ENCODE measurements at regions not wholly inside any gene's neighbourhood (a gene's known extent, or its start where the extent isn't known, plus 50 kb on each side); places are given as distances from the start of the nearest gene placed in this dataset.
"Not testable (repeated sequence)": the region's sequence is repeated elsewhere in the genome, so short reads cannot be mapped to it uniquely, and the experiment has no call there.

DNA sequence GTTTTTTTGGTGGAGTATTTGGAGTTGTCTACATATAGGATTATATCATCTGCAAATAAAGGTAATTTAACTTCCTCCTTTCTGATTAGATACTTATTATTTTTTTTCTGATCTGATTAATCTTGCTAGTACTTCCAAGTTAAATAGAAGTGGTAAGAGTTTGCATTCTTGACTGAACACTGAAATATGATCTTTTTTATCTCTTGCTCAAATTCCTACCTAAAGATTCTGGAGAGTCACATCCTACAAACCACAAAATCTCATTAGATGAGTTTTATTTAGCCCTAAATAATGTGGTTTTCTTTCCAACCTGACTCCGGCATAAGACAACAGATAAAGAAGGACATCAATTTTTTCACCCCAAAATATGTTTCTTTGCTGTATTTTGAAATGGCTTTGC is 977.9 kb upstream of the GBE1 start:
- no peak for DNase-seq

DNA sequence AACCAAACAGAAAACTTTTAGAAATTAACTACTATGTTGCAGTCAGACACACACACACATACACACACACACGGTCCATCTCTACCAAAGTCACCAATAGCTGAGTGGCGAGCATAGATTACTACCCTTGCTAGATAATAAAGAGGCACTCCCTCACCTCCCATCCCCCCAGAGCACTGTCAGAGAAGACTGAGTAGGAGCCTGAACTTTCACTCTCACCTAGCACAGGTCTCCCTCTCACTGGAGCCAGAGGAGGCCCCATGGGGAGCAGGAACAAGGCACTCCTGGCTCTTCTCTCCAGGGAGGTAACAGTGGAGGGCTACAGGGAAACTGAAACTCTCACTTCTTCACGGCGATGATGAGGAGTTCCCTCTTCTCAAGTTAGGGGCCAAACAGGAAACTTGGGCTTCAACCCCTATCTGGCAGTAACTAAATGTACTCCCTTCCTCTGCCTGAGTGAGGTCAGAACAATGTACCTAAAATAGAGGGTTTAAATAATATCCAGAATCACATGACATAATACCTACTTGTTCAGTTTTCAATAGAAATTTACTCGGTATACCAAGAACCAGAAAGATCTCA is 975.3 kb upstream of the GBE1 start:
- DNase-seq = no peak

DNA sequence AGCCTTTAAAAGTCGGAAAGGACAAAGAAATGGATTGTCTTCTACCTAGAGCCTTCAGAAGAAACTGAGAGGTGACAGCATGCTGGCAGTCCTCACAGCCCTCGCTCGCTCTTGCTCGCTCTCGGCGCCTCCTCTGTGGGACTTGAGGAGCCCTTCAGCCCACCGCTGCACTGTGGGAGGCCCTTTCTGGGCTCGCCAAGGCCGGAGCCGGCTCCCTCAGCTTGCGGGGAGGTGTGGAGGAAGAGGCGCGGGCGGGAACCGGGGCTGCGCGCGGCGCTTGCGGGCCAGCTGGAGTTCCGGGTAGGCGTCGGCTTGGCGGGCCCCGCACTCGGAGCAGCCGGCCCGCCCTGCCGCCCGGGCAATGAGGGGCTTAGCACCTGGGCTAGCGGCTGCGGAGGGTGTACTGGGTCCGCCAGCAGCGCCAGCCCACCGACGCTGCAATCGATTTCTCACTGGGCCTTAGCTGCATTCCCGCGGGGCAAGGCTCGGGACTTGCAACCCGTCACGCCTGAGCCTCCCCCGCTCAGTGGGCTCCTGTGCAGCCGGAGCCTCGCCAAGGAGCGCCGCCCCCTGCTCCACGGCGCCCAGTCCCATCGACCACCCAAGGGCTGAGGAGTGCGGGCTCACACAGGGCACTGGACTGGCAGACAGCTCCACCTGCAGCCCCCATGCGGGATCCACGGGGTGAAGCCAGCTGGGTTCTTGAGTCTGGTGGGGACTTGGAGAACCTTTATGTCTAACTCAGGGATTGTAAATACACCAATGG is 953.8 kb upstream of the GBE1 start:
- DNase-seq = no peak

DNA sequence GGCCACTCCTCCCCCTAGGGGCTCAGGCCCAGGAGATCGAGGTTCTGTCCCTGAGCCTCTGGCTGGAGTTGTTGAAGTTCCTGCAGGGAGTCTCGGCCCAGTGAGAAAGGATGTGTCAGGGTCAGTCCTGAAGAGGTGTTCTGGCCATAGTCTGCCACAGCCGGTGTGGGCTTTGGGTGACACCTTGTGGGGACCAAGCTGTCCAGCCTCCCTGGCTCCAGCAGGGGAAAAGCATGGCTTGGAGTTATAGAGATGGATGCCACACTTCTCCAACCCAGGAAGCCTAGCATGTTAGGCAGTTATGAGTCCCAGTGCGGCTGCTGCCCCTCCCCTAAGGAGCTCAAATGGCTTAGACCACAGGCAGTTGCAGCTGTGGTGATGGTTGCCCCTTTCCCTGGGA is 945.6 kb upstream of the GBE1 start:
- DNase-seq = no peak

DNA sequence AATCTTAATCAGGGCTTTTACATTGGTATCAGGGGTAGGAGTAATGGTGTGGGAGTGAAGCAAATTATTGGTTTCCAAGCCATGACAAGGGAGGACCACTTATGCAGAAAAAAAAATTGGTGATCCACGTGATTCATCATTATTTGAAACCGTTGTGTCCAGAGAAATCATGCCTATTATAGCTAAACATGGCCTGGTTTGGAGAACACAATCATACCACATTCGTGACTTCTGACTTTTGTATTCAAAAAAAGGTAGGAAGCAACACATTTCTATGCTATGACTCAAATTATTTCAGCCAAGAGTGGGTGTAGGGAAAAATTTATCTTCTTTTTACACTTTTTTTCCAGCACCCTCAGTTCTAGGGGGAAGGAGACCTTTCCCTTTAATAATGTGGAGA is 924.3 kb upstream of the GBE1 start:
- no peak for DNase-seq

DNA sequence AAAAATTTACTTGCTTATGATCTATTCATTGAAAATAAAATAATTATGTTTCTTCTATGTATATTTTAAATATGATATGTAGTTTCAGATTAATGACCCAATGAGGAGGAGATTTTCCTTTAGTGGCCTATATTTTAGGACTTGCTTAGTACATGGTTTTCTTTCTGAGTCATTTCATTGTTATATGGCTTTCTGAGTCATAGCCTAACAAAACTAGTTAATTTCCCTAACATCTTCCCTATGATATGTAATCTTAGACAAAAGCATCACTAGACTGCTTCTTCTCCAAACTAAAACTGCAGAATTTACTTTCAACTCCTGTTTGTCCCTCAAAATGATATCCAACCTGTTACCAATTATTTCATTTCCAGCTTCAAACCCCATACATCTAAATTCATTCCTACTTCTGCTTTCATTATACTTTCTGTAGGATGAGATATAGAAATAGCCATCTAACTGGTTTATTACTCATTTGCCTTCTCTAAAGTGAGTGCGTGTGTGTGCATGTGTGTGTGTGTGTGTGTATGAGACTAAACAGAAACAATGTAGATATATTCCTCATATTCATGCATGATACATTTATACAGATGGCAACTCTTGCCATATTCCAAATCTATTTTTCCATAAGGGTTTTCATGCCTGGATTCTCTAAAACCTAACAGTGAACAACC is 915.0 kb upstream of the GBE1 start:
- DNase-seq = no peak

DNA sequence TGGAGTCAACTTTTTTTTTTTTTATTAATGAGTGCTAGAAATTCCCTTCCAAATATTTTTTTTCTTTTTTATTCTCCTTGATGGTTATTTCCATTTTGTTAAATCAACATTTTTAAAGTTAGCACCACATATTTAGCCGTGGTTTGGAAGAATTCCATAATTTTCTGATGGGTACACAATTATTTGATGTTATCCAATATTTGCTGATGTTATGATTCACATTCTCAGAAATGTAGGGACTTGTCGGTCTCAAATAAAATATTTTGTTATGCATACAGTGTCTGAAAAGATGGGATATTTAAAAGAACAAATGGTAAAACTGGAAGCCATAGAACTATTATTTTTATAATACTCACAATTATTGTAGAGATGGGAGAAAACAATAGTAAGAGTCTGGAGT is 911.5 kb upstream of the GBE1 start:
- no peak for DNase-seq

DNA sequence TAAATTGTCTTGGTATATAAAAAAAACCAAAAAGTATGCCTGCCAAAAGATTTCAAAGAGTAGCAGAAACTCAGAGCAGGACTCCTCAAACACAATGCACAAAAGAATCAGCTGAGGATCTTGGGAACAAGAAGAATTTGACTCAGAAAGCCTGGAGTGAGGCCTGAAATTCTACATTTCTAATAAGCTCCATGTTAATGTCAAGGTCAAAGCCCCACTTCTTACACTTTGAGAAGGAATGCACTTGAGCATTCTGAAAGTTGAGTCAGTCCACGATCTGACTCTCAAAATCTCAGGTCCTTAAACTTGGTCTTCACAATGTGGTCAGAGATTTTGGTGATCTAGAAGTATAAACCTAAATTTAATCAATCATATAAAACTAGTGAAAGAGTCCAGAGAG is 910.0 kb upstream of the GBE1 start:
- DNase-seq = no peak

DNA sequence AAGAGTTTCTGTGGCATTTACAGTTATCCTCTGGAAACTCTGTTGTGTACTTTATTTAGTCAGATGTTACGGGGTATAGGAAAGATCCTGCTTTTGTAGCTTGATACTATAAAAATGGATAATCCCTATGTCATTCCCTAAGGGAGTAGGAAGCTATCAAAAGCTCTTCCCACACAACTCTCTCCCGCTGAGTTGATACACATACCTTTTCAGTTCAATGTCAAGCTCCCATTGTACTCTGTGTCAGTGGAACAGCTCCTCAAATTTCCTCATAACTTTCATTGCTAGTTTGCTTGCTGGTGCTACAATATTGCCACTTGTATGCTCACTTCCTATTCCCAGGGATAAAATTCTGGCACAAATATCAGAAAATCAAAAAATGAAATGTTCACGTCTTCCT is 893.3 kb upstream of the GBE1 start:
- no peak for DNase-seq

DNA sequence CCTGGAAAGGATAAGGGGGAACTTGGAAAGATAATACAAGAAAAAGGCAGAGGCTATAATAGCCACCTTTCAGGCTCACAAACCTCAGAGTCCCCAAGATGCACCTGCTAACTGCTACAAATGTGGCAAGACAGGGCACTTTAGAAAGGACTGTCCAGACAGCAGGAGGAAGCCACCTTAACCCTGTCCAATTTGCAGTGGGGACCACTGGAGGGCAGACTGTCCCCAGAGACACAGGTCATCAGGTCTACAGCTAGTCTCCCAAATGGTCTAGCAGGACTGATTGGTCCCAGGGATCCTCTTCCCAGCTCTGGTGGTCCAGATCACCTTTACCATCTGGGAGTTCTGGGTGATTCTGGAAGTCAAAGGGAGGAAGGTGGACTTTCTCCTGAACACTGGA is 882.5 kb upstream of the GBE1 start:
- DNase-seq = no peak

DNA sequence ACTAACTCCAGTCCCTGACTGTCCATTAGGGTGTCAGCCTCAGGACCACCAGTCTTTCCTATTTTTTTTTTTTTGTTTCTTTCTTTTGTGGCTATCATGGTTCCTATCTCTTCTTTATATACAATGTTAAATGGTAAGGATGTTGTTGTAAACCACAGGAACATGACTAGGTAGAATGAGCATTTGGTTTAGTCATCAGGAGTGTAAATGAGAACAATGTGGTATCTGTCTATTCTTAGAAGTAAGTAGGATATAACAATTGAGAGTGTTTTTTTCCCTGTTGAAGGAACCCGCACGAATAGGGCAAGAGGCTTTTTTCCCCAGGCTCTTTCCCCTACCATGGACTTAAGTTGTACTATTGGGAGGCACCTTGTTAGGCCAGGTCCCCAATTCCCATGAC is 880.3 kb upstream of the GBE1 start:
- DNase-seq = no peak

DNA sequence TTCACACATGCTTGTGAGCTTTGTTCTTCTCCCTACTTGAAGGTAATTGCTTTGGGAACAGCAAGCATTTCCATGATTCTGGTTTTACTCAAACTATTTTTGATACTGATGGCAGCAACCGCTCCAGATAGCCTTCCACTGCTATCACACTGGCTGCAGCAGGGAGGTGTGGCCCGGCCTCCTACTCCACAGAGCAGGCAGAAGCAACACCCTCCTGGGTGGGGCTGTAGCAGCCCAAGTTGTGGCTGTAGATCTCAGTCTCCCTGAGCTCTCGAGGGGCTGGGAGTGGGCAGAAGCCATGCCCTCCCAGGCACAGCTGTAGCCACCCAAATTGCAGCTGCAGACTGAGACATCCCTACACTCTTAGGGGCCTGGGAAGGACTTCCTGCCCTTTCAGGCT is 878.8 kb upstream of the GBE1 start:
- DNase-seq = no peak

DNA sequence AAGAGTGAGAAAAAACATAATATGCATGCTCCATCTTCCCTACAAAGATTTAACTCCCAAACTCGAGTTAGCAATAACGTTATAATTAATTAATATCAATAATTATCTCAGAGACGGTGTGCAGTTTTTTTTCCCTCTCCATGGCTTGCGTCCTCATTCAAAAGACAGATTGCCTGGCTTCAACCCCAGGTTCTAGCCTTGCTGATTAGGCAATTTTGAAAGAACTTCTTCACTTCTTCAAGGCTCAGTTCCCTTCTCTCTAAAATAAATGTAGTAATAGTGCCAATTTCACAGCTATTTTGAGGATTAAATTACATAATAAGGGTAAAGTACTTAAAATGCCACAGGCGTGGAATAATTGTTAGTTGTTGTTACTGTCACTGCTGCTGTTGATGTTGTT is 876.1 kb upstream of the GBE1 start:
- no peak for DNase-seq

DNA sequence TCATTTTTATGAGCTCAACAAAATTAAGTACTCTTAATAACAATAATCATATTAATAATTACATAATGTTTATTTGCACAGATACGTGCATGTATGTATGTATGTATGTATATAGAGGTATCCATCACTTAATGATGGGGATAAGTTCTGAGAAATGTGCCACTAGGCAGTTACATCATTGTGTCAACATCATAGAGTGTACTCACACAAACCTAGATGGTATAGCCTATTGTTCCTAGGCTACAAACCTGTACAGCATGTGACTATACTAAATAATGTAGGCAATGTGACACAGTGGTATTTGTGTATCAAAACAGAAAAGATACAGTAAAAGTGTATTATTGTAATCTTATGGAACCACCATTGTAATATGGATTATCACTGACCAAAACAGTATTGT is 874.7 kb upstream of the GBE1 start:
- DNase-seq = no peak

DNA sequence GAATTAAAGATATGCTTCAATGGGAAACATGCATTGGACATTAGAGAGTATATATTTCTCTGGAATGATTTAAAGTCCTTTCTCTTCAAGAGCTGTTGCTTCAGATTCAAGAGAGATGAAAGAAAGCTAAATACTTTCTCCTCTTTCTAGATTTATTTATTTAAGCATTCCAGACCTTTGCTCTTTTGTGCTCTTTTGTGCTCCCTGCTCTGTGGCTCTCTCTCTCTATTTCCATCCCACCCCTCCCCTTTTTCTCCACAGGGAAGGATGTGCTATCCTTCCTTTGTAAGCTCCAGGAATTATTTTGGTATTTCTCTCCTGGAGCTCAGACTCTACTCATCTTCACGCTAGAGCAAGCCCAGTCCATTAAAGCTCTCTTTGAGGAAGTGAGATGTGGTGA is 871.9 kb upstream of the GBE1 start:
- DNase-seq = no peak

DNA sequence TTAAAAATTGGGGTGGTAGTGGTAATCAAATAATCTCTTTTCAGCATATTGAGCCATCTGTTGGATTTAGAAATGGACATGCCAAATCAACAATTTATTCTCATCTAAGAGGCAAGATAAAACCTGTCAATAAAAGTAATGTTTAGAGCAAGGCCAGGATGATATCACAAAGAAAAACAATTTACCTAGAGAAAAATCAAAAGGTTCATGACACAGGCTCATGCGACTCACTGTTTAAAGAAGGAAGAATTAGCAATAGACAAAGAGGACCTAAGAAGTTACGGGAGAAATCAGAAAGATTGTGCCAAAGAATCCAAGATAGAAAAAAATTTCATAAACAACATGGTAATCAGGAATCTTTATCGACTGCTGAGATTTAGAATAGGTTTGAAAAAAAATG is 868.5 kb upstream of the GBE1 start:
- no peak for DNase-seq

DNA sequence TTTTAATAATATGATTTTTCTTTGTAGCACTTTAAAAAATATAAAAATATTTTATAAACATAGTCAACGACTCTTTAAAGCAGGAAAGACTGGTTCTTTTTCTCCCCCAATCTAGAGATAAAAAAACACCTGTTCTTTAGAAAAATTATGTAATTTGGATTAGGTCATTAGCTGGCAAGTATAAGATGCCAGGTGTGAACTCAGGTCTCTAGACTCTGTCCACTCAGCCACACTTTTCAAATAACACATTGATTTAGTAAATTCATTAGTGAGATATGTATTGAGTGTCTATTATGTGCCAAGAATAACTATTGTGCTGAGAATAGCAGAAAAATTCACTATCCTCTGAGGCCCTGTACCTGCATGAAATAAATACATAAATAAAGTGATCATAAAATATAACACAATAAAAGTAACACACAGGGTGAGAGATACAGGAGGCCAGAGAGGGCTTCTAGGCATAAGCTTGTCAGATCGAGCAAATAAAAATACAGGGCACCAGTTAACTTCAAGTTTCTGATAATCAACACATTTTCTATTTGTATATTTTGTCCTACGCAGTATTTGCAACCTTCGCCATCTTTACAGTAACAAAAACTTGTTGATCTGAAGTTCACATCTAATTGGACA is 867.1 kb upstream of the GBE1 start:
- DNase-seq = no peak

DNA sequence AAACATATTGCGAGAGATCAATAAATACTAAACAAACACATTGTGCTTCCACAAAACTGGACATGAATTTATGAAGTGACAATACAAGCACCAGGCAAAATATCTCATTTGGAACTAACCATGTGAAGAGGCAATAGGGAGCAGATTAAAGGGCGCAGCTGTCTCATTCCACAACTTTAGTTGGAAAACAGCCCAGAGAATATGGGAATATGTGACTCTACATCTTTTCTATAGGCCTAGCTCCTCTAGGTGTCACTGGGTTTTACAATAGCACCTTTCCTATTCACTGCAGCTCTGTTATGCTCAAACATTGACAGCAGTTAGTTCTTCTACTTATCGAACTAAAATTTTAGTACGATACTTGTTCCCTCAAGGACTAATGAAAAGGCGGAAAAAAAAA is 866.3 kb upstream of the GBE1 start:
- DNase-seq = no peak

DNA sequence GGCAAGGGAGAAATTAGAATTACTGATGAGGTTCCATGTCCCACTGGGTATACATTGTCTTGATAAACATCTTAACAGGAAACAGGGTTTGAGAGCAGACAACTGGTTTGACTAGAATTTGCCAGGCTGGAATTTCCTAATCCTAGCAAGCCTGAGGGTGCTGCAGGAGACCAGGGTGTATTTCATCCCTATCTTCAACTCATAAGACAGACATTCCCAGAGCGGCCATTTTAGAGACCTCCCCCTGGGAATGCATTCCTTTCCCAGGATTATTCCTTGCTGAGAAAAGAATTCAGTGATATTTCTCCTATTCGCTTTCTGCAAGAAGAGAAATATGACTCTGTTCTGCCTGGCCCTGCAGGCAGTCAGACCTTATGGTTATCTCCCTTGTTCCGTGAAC is 859.3 kb upstream of the GBE1 start:
- not testable (repeated sequence) for DNase-seq

DNA sequence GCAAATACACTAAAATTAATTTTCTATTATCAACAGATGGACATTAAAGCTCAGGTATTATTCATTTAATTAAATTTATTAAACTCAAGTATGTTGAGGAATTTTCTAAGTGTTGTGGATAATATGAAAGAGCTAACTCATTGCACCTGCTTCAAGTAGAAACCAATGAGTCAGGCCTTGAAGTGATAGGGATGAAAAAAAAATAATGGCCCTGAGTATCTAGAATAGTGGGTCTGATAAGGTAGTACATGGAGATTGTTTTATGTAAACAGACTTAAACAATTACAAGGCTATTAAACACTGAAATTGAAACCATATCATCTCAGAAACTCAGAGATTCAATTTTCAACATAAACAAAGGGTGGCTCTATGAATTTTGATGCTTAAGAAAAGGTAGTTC is 857.1 kb upstream of the GBE1 start:
- DNase-seq = no peak

DNA sequence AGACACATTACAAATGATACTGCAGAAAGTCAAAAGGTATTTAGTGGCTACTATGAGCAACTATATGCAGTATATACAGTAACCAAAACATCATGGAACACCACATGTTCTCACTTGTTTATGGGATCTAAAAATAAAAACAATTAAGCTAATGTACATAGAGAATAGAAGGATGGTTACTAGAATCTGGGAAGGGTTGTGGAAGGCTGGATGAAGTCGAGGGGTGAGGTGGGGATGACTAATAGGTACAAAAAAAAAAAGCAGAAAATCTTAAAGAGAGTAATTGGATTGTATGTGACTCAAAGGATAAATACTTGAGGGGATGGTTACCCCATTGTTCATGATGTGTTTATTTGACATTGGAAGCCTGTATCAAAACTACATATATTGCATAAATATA is 848.8 kb upstream of the GBE1 start:
- no peak for DNase-seq

DNA sequence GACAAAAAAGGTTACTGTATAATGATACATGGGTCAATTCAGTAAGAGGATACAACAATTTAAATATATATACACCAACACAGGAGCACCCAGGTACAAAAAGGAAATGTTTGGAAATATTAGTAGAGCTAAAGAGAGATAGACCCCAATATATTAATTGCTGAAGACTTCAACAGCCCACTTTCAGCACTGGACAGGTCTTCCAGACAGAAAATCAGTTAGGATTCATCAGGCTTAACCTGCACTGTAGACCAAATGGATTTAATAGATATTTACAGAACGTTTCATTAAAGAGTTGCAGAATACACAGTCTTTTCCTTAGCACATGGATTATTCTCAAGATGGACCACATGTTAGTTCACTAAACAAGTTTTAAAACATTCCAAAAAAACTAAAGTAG is 845.9 kb upstream of the GBE1 start:
- DNase-seq = no peak

DNA sequence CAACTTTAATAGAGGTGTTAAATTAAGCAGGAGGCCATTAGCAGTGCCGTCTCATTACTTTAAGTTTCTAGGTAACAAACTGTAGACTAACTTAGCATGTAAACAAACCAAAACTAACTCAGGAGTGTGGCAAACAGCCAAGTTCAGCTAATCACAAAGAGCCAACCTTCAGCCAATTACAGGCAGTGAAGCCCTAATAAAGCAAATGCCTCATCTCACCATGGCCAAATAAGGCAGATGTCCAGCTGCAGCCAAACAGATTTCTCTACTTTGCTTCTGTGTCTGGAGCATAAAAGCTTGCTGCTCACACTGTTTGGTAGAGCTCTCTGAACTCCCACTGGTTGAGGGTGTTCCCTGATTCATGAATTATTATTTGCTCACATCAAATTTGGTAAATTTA is 835.4 kb upstream of the GBE1 start:
- DNase-seq = no peak

DNA sequence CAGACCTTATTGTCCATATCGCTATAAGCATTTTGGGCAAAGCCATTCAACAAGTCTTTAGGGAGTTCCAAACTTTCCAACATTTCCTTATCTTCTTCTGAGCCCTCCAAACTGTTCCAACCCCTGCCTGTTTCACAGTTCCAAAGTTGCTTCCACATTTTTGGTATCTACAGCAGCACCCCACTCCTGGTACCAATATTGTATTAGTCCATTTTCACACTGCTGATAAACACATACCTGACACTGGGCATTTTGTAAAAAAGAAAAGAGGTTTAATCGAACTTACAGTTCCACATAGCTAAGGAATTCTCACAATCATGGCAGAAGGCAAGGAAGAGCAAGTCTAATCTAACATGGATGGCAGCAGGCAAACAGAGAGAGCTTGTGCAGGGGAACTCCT is 834.1 kb upstream of the GBE1 start:
- DNase-seq = no peak

Data from amniotic stem cell (primary cell).